Activated CD4-positive, alpha-beta T cell treated with anti-CD3 and anti-CD28 coated beads, Interleukin-2, Interleukin-4, amounts not matched to agents 100 ng/mL and 50 ng/mL, durations not matched to agents 16 hours and 8 hours (primary cell): ENCODE measurements at regions not wholly inside any gene's neighbourhood (a gene's known extent, or its start where the extent isn't known, plus 50 kb on each side); places are given as distances from the start of the nearest gene placed in this dataset.

Experiments used
- DNase-seq: peaks from one replicate; pipeline ENCODE4 v3.0.0-alpha.2; 2020; ENCODE audit warnings: low spot score

GRCh38 chr18:6465281-6465680, 50.6 kb upstream of the L3MBTL4 start:
- DNase-seq = no peak

- DNase-seq = no peak
Measured at GRCh38 chr18:6476190-6476589, 61.5 kb upstream of the L3MBTL4 start.

GRCh38 chr18:6476880-6477279, 62.2 kb upstream of the L3MBTL4 start:
- no peak for DNase-seq

- no peak for DNase-seq
Measured at GRCh38 chr18:6478121-6478520, 63.4 kb upstream of the L3MBTL4 start.

GRCh38 chr18:6479699-6480098, 65.0 kb upstream of the L3MBTL4 start:
- no peak for DNase-seq

- DNase-seq = no peak
Measured at GRCh38 chr18:6482198-6482977, 67.7 kb upstream of the L3MBTL4 start.

- no peak for DNase-seq
Measured at GRCh38 chr18:6484659-6485058, 69.9 kb upstream of the L3MBTL4 start.

GRCh38 chr18:6486313-6486712, 71.6 kb upstream of the L3MBTL4 start:
- no peak for DNase-seq

GRCh38 chr18:6486764-6487426, 72.2 kb upstream of the L3MBTL4 start:
- DNase-seq = no peak

- no peak for DNase-seq
Measured at GRCh38 chr18:6487968-6488367, 73.3 kb upstream of the L3MBTL4 start.

GRCh38 chr18:6488956-6489355, 74.2 kb upstream of the L3MBTL4 start:
- DNase-seq = no peak

GRCh38 chr18:6489977-6490376, 75.3 kb upstream of the L3MBTL4 start:
- no peak for DNase-seq

GRCh38 chr18:6493194-6493593, 78.5 kb upstream of the L3MBTL4 start:
- DNase-seq = no peak

GRCh38 chr18:6495536-6495935, 80.8 kb upstream of the L3MBTL4 start:
- no peak for DNase-seq

GRCh38 chr18:6497543-6497942, 82.8 kb upstream of the L3MBTL4 start:
- DNase-seq = no peak

- no peak for DNase-seq
Measured at GRCh38 chr18:6498289-6498856, 83.7 kb upstream of the L3MBTL4 start.

- DNase-seq = no peak
Measured at GRCh38 chr18:6504605-6505497, 90.1 kb upstream of the L3MBTL4 start.

- DNase-seq = no peak
Measured at GRCh38 chr18:6505498-6505875, 90.8 kb upstream of the L3MBTL4 start.

- no peak for DNase-seq
Measured at GRCh38 chr18:6509417-6509816, 94.7 kb upstream of the L3MBTL4 start.

- DNase-seq = no peak
Measured at GRCh38 chr18:6509832-6510231, 95.1 kb upstream of the L3MBTL4 start.

- DNase-seq = no peak
Measured at GRCh38 chr18:6520901-6521300, 106.2 kb upstream of the L3MBTL4 start.

- peak; percentile 50 for DNase-seq
Measured at GRCh38 chr18:6521803-6522418, 107.2 kb upstream of the L3MBTL4 start.
